ENCODE measurements at regions not wholly inside any gene's neighbourhood (a gene's known extent, or its start where the extent isn't known, plus 50 kb on each side); places are given as distances from the start of the nearest gene placed in this dataset.

GRCh38 chr5:13218518-13218917, 726.0 kb downstream of the DNAH5 start:
- peak; percentile 99 for ATAC-seq
- no peaks in the 10 kb centered on the region for H3K4me1 Mint-ChIP-seq
- H3K36me3 Mint-ChIP-seq = no peaks in the 10 kb centered on the region
- ChIA-PET POLR2A (no interaction called here), CTCF (interaction anchor here (0.7 kb wide), 1 partner anchor 260 kb away, joined by 3 read pairs; no protein-coding TSS in a partner anchor)
- no peaks in the 10 kb centered on the region for H3K9me3 Mint-ChIP-seq
- H3K4me3 Mint-ChIP-seq = no peak overlapping the region
- H3K27me3 Mint-ChIP-seq (ENCODE audit: low read depth) = no peaks in the 10 kb centered on the region; the same call in 1 of the 2 replicates
- peak; percentile 24 for DNase-seq (ENCODE audit: low spot score)
- no peak overlapping the region for H3K27ac Mint-ChIP-seq
- TF ChIP-seq ATF1 (CRISPR knock-in tag; IDR thresholded peaks at IDR 0.05) = no peak
- TF ChIP-seq SMAD3 (CRISPR knock-in tag; IDR thresholded peaks at IDR 0.05; ENCODE audit: borderline replicate concordance) = no peak
- TF ChIP-seq CTCF (IDR thresholded peaks at IDR 0.05) = peak; percentile 17; the same call in 1 of the 2 replicates

GRCh38 chr5:13217636-13218035, 726.9 kb downstream of the DNAH5 start:
- CTCF ChIA-PET = no interaction called here
- TF ChIP-seq ZNF416 (CRISPR knock-in tag; IDR thresholded peaks at IDR 0.05) = no peak
- no peaks in the 10 kb centered on the region for H3K4me1 Mint-ChIP-seq
- H3K4me3 Mint-ChIP-seq = no peak overlapping the region
- H3K36me3 Mint-ChIP-seq = no peaks in the 10 kb centered on the region
- H3K27ac Mint-ChIP-seq = no peak overlapping the region
- H3K9me3 Mint-ChIP-seq = no peaks in the 10 kb centered on the region
- no peak for DNase-seq (ENCODE audit: low spot score)
- ATAC-seq = no peak
- POLR2A ChIA-PET = no interaction called here
- no peaks in the 10 kb centered on the region; the same call in 1 of the 2 replicates for H3K27me3 Mint-ChIP-seq (ENCODE audit: low read depth)

GRCh38 chr5:13215806-13216205, 728.7 kb downstream of the DNAH5 start:
- POLR2A ChIA-PET = no interaction called here
- no peaks in the 10 kb centered on the region for H3K36me3 Mint-ChIP-seq
- CTCF ChIA-PET = no interaction called here
- DNase-seq (ENCODE audit: low spot score) = no peak
- no peaks in the 10 kb centered on the region for H3K9me3 Mint-ChIP-seq
- ATAC-seq = no peak
- H3K4me3 Mint-ChIP-seq = no peak overlapping the region
- H3K27ac Mint-ChIP-seq = no peak overlapping the region
- H3K27me3 Mint-ChIP-seq (ENCODE audit: low read depth) = no peaks in the 10 kb centered on the region; the same call in 1 of the 2 replicates
- H3K4me1 Mint-ChIP-seq = no peaks in the 10 kb centered on the region
- TF ChIP-seq STAT6 (CRISPR knock-in tag; conservative IDR thresholded peaks at IDR 0.05; ENCODE audit: low read depth) = no peak
- TF ChIP-seq ATF2 (CRISPR knock-in tag; IDR thresholded peaks at IDR 0.05; ENCODE audit: borderline replicate concordance, low read depth) = no peak
- TF ChIP-seq TCF7 (CRISPR knock-in tag; IDR thresholded peaks at IDR 0.05; ENCODE audit: low read depth) = no peak
- TF ChIP-seq TEAD1 (CRISPR knock-in tag; IDR thresholded peaks at IDR 0.05) = no peak
- no peak for TF ChIP-seq CREM (CRISPR knock-in tag; IDR thresholded peaks at IDR 0.05)
- no peak for TF ChIP-seq ZBTB43 (CRISPR knock-in tag; IDR thresholded peaks at IDR 0.05)
- TF ChIP-seq KAT7 (CRISPR knock-in tag; IDR thresholded peaks at IDR 0.05; ENCODE audit: borderline replicate concordance) = no peak
- no peak for TF ChIP-seq USF1 (CRISPR knock-in tag; IDR thresholded peaks at IDR 0.05)
- TF ChIP-seq CDX4 (CRISPR knock-in tag; IDR thresholded peaks at IDR 0.05; ENCODE audit: borderline replicate concordance) = no peak
- TF ChIP-seq E2F5 (CRISPR knock-in tag; IDR thresholded peaks at IDR 0.05) = no peak
- TF ChIP-seq RORB (CRISPR knock-in tag; IDR thresholded peaks at IDR 0.05) = no peak
- TF ChIP-seq ZMAT4 (CRISPR knock-in tag; IDR thresholded peaks at IDR 0.05) = no peak
- TF ChIP-seq NFYB (CRISPR knock-in tag; conservative IDR thresholded peaks at IDR 0.05; ENCODE audit: low read depth) = no peak
- TF ChIP-seq ETV6 (CRISPR knock-in tag; IDR thresholded peaks at IDR 0.05) = no peak

Measured in WTC11 (cell line).